ENCODE measurements at regions not wholly inside any gene's neighbourhood (a gene's known extent, or its start where the extent isn't known, plus 50 kb on each side); places are given as distances from the start of the nearest gene placed in this dataset.
"Not testable (repeated sequence)": the region's sequence is repeated elsewhere in the genome, so short reads cannot be mapped to it uniquely, and the experiment has no call there.

- H3K27me3 ChIP-seq (ENCODE audit: control insufficient read depth, insufficient read depth, low read length) = no peaks in the 10 kb centered on the region
- no peak for DNase-seq
- H3K9me3 ChIP-seq (replicated peaks; ENCODE audit: control insufficient read depth, low read depth, low read length) = no peaks in the 10 kb centered on the region
- no peak overlapping the region for H3K4me3 ChIP-seq (ENCODE audit: low read length)
- no CpG with 5 or more reads among the region's 2 CpGs for WGBS (ENCODE audit: insufficient coverage)
- H3K36me3 ChIP-seq (ENCODE audit: control insufficient read depth, insufficient read depth, low read length) = no peaks in the 10 kb centered on the region
- no peak overlapping the region for H3K27ac ChIP-seq (ENCODE audit: low read length)
- H3K4me1 ChIP-seq (ENCODE audit: control insufficient read depth, insufficient read depth, low read length) = no peaks in the 10 kb centered on the region
Observed at GRCh38 chr4:137890812-137891211, 351.3 kb downstream of the SLC7A11 start.

- 78% methylated on average over 3 of the region's 4 CpGs for WGBS (ENCODE audit: insufficient coverage)
- Histone ChIP-seq H3K9me3 (replicated peaks; ENCODE audit: control insufficient read depth, low read depth, low read length) (peaks cover 4% of the 10 kb centered on the region), H3K27me3 (ENCODE audit: control insufficient read depth, insufficient read depth, low read length) (no peaks in the 10 kb centered on the region), H3K4me3 (ENCODE audit: low read length) (no peak overlapping the region), H3K36me3 (ENCODE audit: control insufficient read depth, insufficient read depth, low read length) (no peaks in the 10 kb centered on the region), H3K4me1 (ENCODE audit: control insufficient read depth, insufficient read depth, low read length) (no peaks in the 10 kb centered on the region), H3K27ac (ENCODE audit: low read length) (no peak overlapping the region)
- DNase-seq = no peak
Observed at GRCh38 chr4:137881641-137882040, 349.3 kb upstream of the PCDH18 start.

GRCh38 chr4:137868067-137868466 lies 335.8 kb upstream of the PCDH18 start:
- not testable (repeated sequence) for H3K4me1 ChIP-seq (ENCODE audit: control insufficient read depth, insufficient read depth, low read length); H3K4me3 ChIP-seq (ENCODE audit: low read length); DNase-seq; H3K27me3 ChIP-seq (ENCODE audit: control insufficient read depth, insufficient read depth, low read length); H3K9me3 ChIP-seq (replicated peaks; ENCODE audit: control insufficient read depth, low read depth, low read length); H3K27ac ChIP-seq (ENCODE audit: low read length); H3K36me3 ChIP-seq (ENCODE audit: control insufficient read depth, insufficient read depth, low read length)
- WGBS (ENCODE audit: insufficient coverage) = no CpG with 5 or more reads among the region's 3 CpGs

GRCh38 chr4:137866671-137867070 lies 334.4 kb upstream of the PCDH18 start:
- H3K9me3 ChIP-seq (replicated peaks; ENCODE audit: control insufficient read depth, low read depth, low read length) = no peaks in the 10 kb centered on the region
- H3K36me3 ChIP-seq (ENCODE audit: control insufficient read depth, insufficient read depth, low read length) = no peaks in the 10 kb centered on the region
- H3K4me3 ChIP-seq (ENCODE audit: low read length) = no peak overlapping the region
- no peak overlapping the region for H3K27ac ChIP-seq (ENCODE audit: low read length)
- 86% methylated on average over 1 of the region's 3 CpGs for WGBS (ENCODE audit: insufficient coverage)
- H3K27me3 ChIP-seq (ENCODE audit: control insufficient read depth, insufficient read depth, low read length) = no peaks in the 10 kb centered on the region
- no peaks in the 10 kb centered on the region for H3K4me1 ChIP-seq (ENCODE audit: control insufficient read depth, insufficient read depth, low read length)
- no peak for DNase-seq

- Histone ChIP-seq H3K9me3 (replicated peaks; ENCODE audit: control insufficient read depth, low read depth, low read length) (no peaks in the 10 kb centered on the region), H3K27me3 (ENCODE audit: control insufficient read depth, insufficient read depth, low read length) (no peaks in the 10 kb centered on the region), H3K4me3 (ENCODE audit: low read length) (no peak overlapping the region), H3K36me3 (ENCODE audit: control insufficient read depth, insufficient read depth, low read length) (no peaks in the 10 kb centered on the region), H3K27ac (ENCODE audit: low read length) (no peak overlapping the region), H3K4me1 (ENCODE audit: control insufficient read depth, insufficient read depth, low read length) (no peaks in the 10 kb centered on the region)
- DNase-seq = peak; percentile 37
Observed at GRCh38 chr4:137861682-137862081, 329.4 kb upstream of the PCDH18 start.

- no peak overlapping the region for H3K4me3 ChIP-seq (ENCODE audit: low read length)
- 99% methylated on average over 15 of the region's 29 CpGs for WGBS (ENCODE audit: insufficient coverage)
- no peaks in the 10 kb centered on the region for H3K36me3 ChIP-seq (ENCODE audit: control insufficient read depth, insufficient read depth, low read length)
- H3K27ac ChIP-seq (ENCODE audit: low read length) = no peak overlapping the region
- peaks cover 2% of the 10 kb centered on the region for H3K9me3 ChIP-seq (replicated peaks; ENCODE audit: control insufficient read depth, low read depth, low read length)
- DNase-seq = no peak
- H3K27me3 ChIP-seq (ENCODE audit: control insufficient read depth, insufficient read depth, low read length) = no peaks in the 10 kb centered on the region
- H3K4me1 ChIP-seq (ENCODE audit: control insufficient read depth, insufficient read depth, low read length) = no peaks in the 10 kb centered on the region
Observed at GRCh38 chr4:137853424-137853823, 321.1 kb upstream of the PCDH18 start.

- Histone ChIP-seq H3K9me3 (replicated peaks; ENCODE audit: control insufficient read depth, low read depth, low read length) (peaks cover 2% of the 10 kb centered on the region), H3K4me1 (ENCODE audit: control insufficient read depth, insufficient read depth, low read length) (no peaks in the 10 kb centered on the region), H3K4me3 (ENCODE audit: low read length) (no peak overlapping the region), H3K27ac (ENCODE audit: low read length) (no peak overlapping the region), H3K27me3 (ENCODE audit: control insufficient read depth, insufficient read depth, low read length) (no peaks in the 10 kb centered on the region), H3K36me3 (ENCODE audit: control insufficient read depth, insufficient read depth, low read length) (no peaks in the 10 kb centered on the region)
- WGBS (ENCODE audit: insufficient coverage) = no CpG with 5 or more reads among the region's 2 CpGs
- no peak for DNase-seq
Observed at GRCh38 chr4:137852326-137852725, 320.0 kb upstream of the PCDH18 start.

- no CpG with 5 or more reads among the region's 2 CpGs for WGBS (ENCODE audit: insufficient coverage)
- H3K27ac ChIP-seq (ENCODE audit: low read length) = no peak overlapping the region
- H3K4me1 ChIP-seq (ENCODE audit: control insufficient read depth, insufficient read depth, low read length) = no peaks in the 10 kb centered on the region
- H3K36me3 ChIP-seq (ENCODE audit: control insufficient read depth, insufficient read depth, low read length) = no peaks in the 10 kb centered on the region
- no peak for DNase-seq
- H3K9me3 ChIP-seq (replicated peaks; ENCODE audit: control insufficient read depth, low read depth, low read length) = peaks cover 2% of the 10 kb centered on the region
- no peak overlapping the region for H3K4me3 ChIP-seq (ENCODE audit: low read length)
- no peaks in the 10 kb centered on the region for H3K27me3 ChIP-seq (ENCODE audit: control insufficient read depth, insufficient read depth, low read length)
Observed at GRCh38 chr4:137851435-137851834, 319.1 kb upstream of the PCDH18 start.

- not testable (repeated sequence) for H3K27ac ChIP-seq (ENCODE audit: low read length); DNase-seq; H3K4me3 ChIP-seq (ENCODE audit: low read length); H3K4me1 ChIP-seq (ENCODE audit: control insufficient read depth, insufficient read depth, low read length); H3K27me3 ChIP-seq (ENCODE audit: control insufficient read depth, insufficient read depth, low read length); H3K9me3 ChIP-seq (replicated peaks; ENCODE audit: control insufficient read depth, low read depth, low read length); H3K36me3 ChIP-seq (ENCODE audit: control insufficient read depth, insufficient read depth, low read length)
Observed at GRCh38 chr4:137827945-137828344, 295.7 kb upstream of the PCDH18 start.

- Histone ChIP-seq H3K27me3 (ENCODE audit: control insufficient read depth, insufficient read depth, low read length) (no peaks in the 10 kb centered on the region), H3K9me3 (replicated peaks; ENCODE audit: control insufficient read depth, low read depth, low read length) (no peaks in the 10 kb centered on the region), H3K4me3 (ENCODE audit: low read length) (no peak overlapping the region), H3K27ac (ENCODE audit: low read length) (no peak overlapping the region), H3K36me3 (ENCODE audit: control insufficient read depth, insufficient read depth, low read length) (no peaks in the 10 kb centered on the region), H3K4me1 (ENCODE audit: control insufficient read depth, insufficient read depth, low read length) (no peaks in the 10 kb centered on the region)
- WGBS (ENCODE audit: insufficient coverage) = no CpG with 5 or more reads among the region's 1 CpG
- DNase-seq = no peak
Observed at GRCh38 chr4:137825505-137825904, 293.2 kb upstream of the PCDH18 start.

- WGBS (ENCODE audit: insufficient coverage) = no CpG with 5 or more reads among the region's 2 CpGs
- no peak overlapping the region for H3K4me3 ChIP-seq (ENCODE audit: low read length)
- DNase-seq = no peak
- no peak overlapping the region for H3K27ac ChIP-seq (ENCODE audit: low read length)
- H3K27me3 ChIP-seq (ENCODE audit: control insufficient read depth, insufficient read depth, low read length) = no peaks in the 10 kb centered on the region
- H3K4me1 ChIP-seq (ENCODE audit: control insufficient read depth, insufficient read depth, low read length) = no peaks in the 10 kb centered on the region
- no peaks in the 10 kb centered on the region for H3K36me3 ChIP-seq (ENCODE audit: control insufficient read depth, insufficient read depth, low read length)
- no peaks in the 10 kb centered on the region for H3K9me3 ChIP-seq (replicated peaks; ENCODE audit: control insufficient read depth, low read depth, low read length)
Observed at GRCh38 chr4:137823007-137823406, 290.7 kb upstream of the PCDH18 start.
